Stimulated activated CD4-positive, alpha-beta T cell treated with anti-CD3 and anti-CD28 coated beads, Interleukin-1b, Interleukin-23, amount 100 ng/mL, for 1 hour (primary cell): ENCODE measurements at regions not wholly inside any gene's neighbourhood (a gene's known extent, or its start where the extent isn't known, plus 50 kb on each side); places are given as distances from the start of the nearest gene placed in this dataset.

Source experiments
- DNase-seq, 2 donors: peaks; one replicate each; pipeline ENCODE4 v3.0.0-alpha.2; 2020; ENCODE audit warnings: low read depth in 2 of 2

DNA sequence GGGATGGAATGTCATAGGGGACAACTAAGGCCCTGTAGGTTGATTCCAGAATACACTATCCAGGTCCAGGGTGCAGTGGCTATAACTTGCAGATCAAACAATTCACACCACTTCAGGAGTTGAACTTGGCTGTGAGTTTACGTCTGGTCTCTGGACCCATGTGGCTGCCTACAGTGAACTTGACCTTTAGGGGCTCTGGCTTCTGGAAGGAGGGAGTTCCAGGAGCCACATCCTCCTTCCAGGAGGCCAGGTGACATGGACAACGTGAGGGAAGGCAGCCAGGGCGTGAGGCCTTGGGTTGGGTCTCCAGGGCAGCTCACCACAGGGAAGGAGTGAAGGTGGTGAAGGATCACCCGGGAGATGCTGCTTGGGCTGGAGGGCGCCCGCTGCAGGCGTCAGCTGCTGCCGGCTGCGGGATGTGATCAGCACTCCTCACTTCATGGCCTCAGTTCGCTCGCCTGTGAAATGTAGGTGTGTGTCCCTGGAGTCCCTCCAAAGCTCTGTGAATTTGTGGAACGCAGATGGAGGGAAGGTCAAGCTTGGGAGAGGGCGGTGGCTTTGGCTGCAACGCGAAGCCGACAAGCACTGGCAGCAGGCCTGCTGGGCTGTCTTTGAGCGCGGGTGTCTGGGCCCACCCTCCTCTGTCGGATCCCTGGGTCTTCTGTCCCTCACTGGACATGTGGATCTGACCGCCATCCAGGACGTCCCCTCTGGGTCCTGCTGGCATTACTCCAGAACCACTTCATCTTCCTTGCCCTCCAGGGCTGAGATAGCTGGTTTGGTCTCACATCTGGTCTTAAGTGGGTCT lies 146.5 kb downstream of the GLI2 start:
- DNase-seq = no peak

DNA sequence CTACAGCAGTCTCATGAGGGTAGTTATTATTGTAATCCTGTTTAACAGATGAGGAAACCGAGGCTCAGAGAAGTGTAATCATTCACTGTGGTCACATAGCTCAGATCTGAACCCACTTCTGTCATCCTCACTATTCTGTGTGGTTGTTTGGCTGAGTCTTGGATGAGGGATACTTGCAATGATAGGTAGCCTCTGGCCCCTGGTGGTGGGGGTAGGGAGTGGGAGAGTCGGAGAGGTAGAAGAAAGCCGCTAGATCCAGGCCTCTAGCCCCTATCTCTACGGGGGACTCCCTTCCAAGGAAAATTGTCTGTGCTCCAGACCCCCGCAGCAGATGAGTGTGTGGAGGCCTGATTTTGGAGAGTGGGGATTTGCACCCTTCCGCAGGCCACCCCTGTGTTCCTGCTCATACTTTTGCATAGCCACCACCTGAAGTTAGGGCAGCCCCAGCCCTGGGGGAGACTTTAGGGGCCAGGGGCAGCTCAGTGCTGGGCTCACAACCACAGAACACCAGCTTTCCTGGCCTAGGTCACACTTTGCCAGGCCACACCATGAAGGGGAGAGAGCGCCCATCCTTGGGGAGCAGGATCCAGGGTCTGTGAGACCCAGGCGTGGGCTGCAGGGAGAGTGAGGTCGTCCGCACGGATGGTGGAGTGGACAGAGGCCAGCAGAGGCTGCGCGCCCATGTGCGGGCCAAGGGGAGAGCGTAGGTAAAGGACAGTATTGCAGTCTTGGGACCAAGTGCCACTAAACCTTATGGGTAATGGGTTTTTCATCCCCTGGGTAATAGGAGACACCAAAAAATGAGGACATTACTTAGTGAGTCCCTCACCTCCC lies 148.2 kb downstream of the GLI2 start:
- no peak for DNase-seq

DNA sequence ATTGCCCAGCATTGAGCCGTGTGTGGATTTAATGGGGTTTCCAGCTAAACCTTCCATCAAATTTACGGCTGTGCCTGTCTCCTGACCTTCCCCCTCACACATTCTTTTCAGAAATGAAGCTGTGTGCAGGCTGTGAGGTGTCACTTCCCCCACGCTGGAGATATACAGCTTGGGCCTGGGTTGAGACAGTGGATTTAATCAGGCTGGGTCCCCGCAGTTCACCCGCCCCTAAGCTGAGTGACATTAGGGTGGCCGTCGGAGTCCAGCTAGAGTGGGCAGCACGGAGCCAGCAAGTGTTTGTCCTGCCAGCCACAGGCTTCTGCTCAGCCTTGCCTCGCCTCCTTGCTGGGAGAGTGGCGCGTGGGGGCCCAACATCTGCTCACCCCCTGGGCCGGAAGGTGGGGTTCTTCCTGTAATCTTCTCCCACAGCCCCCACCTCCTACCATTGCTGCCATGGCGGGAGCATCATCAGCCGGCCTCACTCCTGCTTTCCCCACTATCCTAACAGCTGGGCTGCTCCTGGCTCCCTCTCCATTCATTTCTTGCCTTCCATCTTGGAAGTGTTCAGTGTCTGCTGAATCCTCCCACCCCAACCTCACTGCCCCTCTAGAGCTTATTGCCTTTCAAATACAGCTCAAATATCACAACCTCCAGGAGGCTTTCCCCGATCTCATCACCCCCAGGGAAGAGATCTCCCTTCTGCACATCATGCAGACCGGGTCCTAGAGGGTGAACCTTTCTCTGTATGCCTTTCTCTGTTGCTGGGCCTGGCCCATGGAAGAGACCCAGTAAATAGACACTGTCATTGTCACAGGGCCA lies 149.0 kb downstream of the GLI2 start:
- no peak for DNase-seq

DNA sequence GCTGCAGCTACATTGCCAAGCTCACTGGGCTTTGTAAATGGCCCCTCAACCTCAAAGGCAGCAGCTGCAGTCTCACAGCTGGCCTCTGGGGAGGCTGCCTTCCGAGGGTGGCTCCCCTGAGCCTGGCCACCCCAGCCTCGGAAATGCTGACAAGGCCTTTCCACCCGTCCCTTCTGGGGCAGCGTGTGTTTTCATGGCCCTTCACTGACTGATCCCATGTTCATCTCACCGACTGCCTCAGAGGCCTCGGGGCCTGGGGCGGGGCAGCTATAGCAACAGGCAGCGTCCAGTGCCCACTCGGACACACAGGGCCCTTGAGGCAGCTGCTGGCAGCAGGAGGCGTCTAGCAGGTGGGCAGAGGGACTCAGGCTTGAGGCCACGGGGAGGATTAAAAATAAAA lies 149.7 kb downstream of the GLI2 start:
- DNase-seq = no peak

DNA sequence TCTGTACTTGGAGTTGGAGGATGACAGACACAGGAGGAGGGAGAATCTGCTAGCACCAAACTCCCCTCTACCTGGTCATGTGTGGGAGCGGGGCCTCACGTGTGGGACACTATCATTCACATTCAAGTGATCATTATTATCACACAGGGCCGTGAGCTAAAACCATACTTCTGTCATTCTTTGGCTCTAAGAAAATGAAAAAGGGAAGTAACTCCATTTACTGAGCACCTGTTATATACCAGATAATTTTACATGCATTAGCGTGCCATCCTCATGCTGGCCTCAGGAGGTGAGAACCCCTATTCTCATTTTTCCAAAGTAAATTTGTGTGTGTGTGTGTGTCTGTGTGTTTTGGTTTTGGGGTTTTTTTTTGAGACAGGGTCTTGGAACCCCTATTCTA lies 150.1 kb downstream of the GLI2 start:
- no peak for DNase-seq

DNA sequence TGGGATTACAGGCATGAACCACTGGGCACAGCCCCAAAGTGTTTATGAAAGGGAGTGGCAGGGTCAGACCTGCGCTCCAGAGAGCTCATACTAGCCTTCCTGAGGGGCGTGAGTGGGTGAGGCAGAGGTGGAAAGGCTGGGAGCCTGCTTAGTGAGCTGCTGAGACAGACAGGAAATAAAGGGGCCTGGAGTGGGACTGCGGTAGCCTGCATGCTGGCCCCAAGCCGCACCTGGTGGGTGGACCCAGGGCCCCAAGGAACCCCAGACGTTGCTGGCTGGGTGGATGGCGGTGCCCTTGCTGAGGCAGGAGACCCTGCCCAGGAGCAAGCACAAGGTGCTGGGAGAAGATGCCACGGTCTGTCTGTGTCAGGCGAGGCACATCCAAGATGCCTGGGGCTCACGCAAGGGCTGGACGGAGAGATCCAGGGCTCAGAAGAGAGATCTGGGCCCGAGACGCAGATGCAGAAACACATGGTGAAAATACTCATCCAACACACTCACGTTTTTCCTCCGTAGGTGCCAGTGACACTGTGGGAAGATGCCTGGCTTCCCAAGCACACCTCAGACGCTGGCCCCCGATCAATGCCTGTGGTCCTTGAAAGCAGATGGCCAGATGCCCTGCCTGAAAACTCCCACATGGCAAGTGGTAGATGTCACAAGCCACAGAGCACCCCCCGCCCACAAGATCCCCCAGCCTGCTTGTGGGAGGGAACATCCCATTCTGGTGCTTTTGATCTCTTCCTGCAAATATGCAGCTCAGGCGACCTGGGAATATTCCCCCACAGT lies 151.1 kb downstream of the GLI2 start:
- DNase-seq = no peak

DNA sequence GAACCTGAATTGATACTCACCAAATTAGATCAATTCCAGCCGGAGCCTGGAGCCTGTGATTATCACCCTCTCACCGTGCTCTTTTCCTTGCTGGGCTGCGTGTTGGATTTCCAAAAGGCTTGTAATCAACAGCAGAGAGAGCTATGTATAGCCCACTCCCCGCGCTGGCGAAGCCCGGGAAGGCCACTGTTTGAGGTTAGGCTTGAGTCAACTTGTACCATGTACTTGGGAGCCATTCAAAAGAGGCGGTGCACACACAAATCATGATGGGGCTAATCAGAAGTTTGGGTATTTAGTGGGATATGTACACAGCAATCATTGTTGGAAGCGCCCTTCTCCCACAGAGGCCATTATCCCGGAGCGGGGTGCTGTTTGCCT lies 151.6 kb downstream of the GLI2 start:
- no peak for DNase-seq

DNA sequence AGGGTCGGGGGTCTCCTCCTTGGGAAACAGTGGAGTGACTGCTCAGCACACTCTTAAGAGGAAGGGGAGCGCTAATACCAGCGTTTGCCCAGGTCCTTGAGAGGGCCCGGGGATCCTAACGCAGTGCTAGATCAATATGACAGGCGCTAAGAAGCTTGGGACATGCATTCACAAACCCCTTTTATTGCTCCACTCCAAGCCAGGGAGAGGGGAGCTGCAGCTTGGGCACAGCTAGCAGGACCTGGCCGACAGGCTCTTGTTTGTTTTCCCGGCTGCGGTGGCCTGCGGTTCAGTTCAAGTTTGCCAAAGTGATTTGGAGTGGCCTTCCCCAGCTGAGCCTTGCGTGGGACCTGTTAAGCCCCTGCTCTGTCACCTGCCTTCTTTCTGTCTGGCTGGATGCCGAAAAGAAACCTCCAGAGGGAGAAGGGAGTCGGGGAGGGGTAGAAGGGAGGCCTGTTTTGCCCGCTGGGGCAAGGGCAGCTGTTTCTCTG lies 152.1 kb downstream of the GLI2 start:
- DNase-seq = no peak

DNA sequence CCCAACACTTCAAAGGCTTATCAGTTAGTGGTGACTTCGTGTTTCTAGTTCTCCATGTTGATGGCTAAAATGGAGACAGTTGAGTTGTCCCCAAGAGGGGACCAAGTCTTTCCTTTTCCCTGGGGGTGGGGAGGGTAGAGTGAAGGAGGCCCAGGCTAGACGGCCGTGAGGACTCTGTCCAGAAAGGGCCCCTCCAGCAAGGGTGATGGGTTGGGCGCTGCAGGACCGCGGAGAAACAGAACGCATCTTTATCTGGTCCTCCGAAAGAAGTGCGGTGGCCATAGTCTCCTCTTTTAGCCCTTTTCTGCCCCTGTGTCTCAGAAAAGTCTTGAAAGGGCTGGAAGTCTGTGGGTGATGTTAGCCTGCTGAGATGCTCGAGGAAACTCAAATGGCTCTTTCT lies 153.2 kb downstream of the GLI2 start:
- no peak for DNase-seq

DNA sequence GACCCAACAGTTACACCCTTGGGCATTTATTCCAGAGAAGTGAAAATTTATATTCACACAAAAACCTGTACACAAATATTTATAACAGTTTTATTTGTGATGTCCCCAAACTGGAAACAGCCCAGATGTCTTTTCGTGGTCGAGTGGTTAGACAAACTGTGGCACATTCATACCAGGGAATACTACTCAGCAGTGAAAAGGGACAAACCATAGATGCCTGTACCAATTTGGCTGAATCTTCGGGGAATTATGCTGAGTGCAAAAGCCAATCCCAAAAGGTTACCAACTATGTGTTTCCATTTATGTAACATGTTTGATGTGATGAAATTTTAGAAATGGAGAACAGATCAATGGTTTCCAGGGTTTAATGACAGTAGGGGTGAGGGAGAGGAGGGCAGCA lies 154.3 kb downstream of the GLI2 start:
- DNase-seq = no peak

DNA sequence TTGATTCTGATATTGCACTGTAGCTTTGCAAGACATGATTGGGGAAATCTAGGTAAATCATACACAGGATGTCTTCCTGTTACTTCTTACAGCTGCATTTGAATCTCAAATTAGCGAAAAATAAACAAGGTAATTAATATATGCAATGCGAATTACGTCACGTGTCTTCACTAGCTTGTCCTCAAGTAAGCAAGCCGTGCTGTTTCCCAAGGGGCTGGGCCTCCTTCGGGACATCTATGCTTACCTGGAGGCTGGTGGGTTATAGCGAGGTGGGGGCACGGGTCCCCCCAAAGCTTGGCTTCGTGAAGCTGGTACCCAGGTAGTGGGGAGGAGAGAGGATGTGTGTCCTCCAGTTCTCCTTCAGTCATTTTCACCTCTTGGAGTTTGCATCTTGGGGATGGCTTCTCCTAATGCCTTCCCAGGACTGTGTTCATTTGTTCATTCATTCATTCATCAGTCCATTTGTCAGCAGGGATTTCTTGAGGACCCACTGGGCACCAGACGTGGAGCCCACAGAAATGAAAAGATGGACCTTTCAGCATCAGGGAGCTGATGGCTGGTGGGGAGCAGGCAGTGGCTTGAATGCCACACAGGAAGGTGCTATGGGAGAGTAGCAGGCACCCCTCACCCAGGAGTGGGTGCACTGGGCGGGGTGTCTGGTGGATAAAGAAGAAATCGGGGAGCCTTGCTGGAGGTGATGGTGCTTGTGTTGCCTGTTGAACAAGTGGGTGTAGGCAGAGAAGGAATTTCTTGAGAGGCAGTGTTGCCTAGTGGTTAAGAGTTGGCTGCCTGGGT lies 155.1 kb downstream of the GLI2 start:
- DNase-seq = no peak

DNA sequence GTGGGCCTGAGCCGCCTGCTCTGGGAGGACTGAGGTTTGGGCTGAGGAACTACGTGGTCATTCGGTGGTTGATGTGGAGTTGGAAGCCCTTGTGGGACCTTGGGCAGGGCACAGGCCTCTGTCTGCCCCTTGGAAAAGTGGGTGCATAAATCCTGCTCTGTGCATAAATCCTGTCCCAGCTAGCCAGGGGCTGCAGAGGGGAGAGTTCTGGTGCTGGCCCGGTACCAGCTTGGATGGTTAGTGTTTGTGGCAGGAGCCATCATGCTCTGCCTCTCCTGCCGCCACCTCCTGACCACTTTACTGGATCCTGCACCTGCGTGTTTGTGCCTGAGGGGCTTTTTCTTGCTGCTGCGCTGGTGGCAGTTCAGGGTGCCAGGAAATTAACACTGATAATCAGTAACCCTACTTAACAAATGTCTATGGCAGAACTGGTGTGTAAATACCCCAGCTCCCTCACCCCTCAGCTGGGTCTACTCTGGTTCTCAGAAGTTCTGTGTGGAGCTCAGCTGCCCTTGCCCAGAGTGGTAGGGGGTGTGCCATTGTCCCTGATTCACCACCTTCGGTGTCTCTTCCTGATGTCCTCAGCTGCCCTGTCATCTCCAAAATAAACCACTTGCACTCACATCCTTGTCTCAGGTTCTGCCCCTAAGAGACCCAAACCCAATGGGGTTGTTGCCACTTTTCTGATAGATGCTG lies 156.8 kb downstream of the GLI2 start:
- DNase-seq = no peak

DNA sequence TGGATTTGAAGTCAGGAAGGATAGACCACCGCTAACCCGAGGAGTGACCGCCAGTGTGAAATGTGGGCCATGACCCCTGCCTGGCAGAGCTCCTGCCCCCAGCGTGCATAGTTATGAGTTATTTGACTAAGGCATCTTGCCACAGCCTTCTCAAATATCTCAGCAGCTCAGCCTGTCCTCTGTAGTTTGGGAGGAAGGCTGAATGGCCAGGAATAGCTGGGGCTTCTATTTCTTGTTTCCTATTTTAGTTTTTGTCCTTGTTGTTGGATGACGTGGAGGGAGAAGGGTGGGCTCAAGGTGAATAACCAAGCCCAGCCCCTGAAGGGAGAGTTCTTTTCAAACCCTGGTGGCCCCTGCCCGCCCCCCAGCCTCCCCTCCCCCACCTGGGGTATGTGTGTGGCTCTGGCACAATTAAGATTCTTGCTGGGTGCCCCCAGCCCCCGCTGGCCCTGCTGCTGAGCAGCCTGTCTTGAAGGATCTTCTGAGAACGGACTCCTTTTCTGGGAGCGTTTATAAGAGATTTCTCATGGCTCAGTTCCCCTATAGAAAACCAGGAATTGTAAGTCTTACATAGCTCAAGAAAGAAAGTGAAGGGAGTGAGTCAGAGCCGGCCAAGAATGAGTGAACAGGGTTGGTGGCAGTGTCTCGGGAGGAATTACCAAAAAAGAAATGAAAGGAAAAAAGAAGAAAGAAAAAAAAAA lies 157.4 kb downstream of the GLI2 start:
- DNase-seq = no peak

DNA sequence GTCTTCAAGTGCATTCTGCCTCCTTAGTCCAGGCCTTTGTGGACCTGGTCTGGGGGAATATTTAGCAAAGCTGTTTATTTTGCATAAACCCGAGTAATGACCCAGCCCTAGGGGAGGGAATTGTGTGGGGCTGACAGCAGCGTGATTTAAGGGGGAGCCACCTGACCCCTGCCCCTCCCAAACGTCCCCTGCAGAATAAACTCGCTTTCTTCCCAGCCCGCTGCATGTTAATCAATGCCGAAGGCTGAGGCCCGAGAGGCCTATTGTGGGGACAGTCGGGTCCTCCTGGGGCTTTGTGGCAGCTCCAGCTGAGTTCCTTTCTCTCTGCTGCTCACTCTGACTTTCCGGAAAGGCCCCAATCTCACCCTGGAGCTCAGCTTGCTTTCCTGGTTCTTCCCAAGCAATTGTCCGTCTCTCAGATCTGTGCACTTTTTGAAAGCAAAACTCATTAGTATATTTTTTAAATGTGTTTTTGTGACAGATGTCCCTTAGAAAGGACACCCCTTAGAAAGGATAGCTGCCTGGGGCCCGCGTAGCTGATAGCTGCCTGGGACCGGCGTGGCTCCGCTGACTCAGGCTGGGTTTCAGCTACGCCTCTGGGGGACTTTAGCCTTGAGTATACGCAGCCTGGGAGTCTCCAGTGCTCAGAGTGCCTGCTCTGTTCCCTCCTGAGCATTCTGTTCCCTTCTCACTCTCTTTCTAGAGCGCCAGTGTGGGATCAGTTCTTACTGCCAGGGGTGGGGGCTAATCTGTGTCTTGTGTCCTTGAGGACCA lies 158.3 kb downstream of the GLI2 start:
- DNase-seq = no peak

DNA sequence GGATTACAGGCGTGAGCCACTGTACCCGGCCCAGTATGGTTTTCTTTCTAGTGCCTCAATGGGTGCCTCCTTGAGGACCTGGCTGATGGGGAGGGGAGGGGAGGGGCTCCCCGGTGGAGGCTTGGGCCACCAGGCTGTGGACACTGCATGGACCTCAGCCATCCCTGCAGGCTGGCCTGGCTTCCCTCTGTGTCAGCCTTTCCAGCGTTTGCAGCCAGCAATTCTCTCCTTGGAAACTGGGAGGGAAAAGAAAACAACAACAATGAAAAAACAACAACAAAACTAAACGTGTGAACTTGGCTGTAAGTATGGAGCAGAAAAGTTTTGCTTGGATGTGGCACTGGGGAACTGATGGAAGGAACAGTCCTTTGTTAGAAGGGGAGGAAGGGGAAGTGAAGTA lies 159.3 kb downstream of the GLI2 start:
- no peak for DNase-seq

DNA sequence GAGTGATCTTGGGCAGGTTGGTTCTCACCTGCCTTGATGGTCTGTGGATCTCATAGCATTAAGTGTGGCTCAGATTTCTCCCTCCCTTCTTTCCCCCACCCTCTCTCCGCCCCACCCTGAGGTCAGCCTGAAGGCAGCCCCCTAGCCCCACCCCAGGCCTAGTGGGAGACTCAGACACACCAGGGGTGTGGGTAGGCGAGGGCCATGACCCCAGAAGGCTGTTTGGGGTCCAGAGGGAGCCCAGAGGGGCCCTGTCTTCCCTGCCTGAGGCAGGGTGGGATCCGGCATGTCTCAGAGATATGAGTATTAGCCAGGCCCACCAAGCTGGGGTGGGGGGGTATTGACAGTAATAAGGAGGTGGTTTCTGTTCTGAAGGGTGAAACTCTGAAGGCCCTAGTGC lies 160.5 kb downstream of the GLI2 start:
- DNase-seq = no peak

DNA sequence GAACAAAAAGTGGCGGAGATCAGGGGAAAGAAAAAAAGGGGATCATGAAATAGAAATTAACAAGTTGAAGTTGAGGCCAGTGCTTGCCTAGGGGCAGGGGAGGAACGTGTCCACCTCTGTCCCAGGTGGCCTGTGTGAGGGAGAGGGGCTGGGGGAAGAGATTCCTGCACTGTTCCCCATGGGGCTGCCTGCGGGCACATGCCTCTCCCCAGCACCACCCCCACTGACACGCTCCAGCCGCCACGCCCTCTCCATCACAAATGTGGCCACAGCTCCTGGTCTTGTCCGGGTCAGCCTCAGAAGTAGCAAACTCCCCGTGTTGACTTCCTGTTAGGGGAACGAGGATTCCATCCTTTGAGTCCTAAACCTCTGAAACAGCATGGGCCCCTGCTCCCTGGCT lies 161.2 kb downstream of the GLI2 start:
- DNase-seq = no peak

DNA sequence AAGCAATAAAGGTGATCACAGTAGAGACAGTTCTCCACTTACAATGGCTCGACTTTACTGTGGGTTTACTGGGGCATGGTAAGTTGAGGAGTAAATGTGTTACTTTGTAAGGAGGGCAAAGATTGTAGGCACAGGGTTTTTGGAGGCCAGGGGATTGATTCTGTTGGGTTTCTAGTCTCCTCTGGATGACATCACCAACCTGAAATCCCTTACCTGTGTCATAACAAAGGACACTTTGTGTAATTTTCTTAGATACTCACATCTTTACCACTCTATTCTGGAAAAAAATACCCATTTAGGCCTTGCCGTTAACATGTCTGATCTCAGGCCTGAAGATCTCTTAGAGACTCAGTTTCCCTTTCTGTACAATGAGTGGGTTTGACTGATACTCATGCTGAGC lies 161.7 kb downstream of the GLI2 start:
- DNase-seq = no peak

DNA sequence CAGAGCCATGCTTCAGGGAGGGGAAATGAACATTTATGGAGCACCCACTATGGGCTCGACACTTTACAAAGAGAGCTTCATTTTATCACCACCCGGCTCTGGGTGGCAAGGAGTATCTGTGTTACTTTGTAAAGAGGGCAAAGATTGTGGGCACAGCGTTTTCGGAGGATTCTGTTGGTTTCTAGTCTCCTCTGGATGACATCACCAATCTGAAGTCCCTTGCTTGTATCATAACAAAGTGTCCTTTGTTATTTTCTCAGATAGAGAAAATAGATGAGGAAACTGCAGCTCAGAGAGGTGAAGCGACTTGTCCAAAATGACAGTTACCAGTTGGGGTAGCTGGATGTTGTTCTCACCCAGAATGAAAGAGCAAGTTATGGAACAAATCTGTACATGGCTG lies 162.8 kb downstream of the GLI2 start:
- no peak for DNase-seq
